ENCODE measurements at regions not wholly inside any gene's neighbourhood (a gene's known extent, or its start where the extent isn't known, plus 50 kb on each side); places are given as distances from the start of the nearest gene placed in this dataset.

DNA sequence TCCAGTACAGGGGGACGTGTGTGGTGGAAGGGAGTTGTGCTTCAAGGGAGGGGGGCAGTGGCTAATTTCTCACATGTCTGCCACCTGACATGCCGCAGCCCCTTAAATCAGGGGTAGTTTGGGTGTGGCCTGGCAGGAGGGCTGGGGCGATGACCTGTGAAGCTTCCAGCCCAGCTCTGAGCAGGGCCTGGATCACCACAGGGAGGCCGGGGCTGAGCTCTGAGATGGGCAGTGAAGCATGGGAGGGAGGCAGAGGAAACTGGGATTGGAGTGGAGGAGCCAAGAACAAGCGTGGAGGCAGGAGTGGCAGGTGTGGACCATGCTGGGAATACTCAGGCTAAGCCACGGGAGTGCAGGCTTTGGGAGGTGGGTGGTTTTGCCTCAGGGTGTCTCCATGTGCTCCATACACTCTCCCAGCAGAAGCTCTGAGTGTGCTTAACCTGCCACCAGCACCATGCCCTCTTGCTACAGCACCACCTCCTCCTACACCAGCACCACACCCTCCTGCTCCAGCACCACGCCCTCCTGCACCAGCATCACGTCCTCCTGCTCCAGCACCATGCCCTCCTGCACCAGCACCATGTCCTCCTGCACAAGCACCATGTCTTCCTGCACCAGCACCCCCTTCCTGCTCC, 99.3 kb upstream of the SHH start:
- DNase-seq (ENCODE audit: low read depth), result no peak
- no peak overlapping the region for H3K4me3 ChIP-seq (ENCODE audit: low read depth, low read length)
- TF ChIP-seq CTCF (IDR thresholded peaks at IDR 0.05; ENCODE audit: control insufficient read depth, extremely low read depth, insufficient read depth), result no peak

- TF ChIP-seq CTCF (IDR thresholded peaks at IDR 0.05; ENCODE audit: control insufficient read depth, extremely low read depth, insufficient read depth), result no peak
- DNase-seq (ENCODE audit: low read depth), result no peak
- H3K4me3 ChIP-seq (ENCODE audit: low read depth, low read length), result no peak overlapping the region
These were observed 96.1 kb upstream of the SHH start for GRCh38 chr7:155908385-155908784.

DNA sequence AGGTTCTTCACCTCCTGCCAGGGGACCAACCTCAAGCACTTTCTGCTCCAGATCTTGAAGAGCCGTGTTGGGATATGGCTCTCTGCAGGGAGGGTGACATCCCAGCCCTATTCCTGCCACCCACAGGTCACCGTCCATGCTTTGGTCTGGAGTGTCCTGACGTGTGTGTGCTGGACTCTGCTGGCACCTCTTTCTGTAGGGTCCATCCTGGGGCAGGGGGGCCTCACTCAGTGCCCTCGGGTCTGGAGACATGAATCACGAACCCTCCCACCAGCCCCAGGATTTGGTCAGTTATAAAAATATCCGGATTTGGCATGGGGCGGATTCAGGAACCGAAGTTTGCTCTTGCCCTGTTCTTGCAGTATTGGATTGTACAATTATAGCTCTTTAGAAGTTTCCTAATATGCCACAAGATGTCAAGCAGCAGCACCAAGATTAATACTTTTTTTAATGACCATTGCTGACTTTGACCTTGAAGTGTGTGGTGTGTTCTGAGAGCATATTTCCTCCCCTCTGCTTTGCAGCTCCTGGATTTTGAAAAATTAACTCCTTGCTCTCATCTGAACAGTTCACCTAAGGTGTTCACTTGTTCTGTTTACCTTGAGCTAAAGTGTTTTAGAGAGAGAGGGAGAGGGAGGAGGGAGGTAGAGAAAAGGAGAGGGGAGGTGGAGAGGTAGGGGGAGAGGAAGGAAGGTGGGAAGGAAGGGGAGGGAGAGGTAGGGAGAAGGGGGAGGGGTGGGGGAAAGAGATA, 95.4 kb upstream of the SHH start:
- H3K4me3 ChIP-seq (ENCODE audit: low read depth, low read length), result no peak overlapping the region
- no peak for TF ChIP-seq CTCF (IDR thresholded peaks at IDR 0.05; ENCODE audit: control insufficient read depth, extremely low read depth, insufficient read depth)
- no peak for DNase-seq (ENCODE audit: low read depth)

DNA sequence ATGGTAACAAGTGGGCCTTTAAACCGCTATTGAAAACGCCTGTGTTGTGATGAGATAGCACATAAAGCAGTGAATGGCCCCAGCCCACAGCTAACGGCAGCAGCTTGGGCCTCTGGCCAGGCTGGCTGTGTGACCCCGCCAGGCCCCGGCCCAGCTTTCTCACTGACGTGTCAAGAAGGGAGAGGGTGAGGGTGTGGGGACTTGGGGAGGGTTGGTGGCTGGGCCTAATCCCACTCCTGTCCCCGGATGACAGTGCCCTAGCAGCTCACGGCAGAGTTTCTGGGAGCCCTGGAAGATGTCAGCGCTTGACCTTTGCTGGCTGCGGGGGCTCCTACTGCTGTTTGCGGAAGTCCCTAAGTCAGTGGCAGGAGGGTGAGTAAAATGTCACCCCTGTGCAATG, 88.9 kb upstream of the SHH start:
- no peak for DNase-seq (ENCODE audit: low read depth)
- no peak overlapping the region for H3K4me3 ChIP-seq (ENCODE audit: low read depth, low read length)
- no peak for TF ChIP-seq CTCF (IDR thresholded peaks at IDR 0.05; ENCODE audit: control insufficient read depth, extremely low read depth, insufficient read depth)

- no peak for DNase-seq (ENCODE audit: low read depth)
- no peak for TF ChIP-seq CTCF (IDR thresholded peaks at IDR 0.05; ENCODE audit: control insufficient read depth, extremely low read depth, insufficient read depth)
- no peak overlapping the region for H3K4me3 ChIP-seq (ENCODE audit: low read depth, low read length)
These were observed 87.3 kb upstream of the SHH start for GRCh38 chr7:155899596-155899995.

GRCh38 chr7:155897758-155898386, 85.6 kb upstream of the SHH start:
- no peak for DNase-seq (ENCODE audit: low read depth)
- no peak overlapping the region for H3K4me3 ChIP-seq (ENCODE audit: low read depth, low read length)
- no peak for TF ChIP-seq CTCF (IDR thresholded peaks at IDR 0.05; ENCODE audit: control insufficient read depth, extremely low read depth, insufficient read depth)

Data from LNCaP clone FGC (cell line).